GM18508 (cell line): ENCODE measurements at regions not wholly inside any gene's neighbourhood (a gene's known extent, or its start where the extent isn't known, plus 50 kb on each side); places are given as distances from the start of the nearest gene placed in this dataset.

Source experiments
- ATAC-seq: cut with Tn5 transposase; IDR thresholded peaks from one replicate; pipeline ENCODE4 v1.9.1; 2021; ENCODE audit warnings: moderate number of reproducible peaks; ENCODE audit not compliant: insufficient read depth, unreplicated experiment

- no peak for ATAC-seq
These were observed 121.6 kb upstream of the FST start for GRCh38 chr5:53358794-53359193.

GRCh38 chr5:53359916-53360517, 120.4 kb upstream of the FST start:
- ATAC-seq = no peak

- no peak for ATAC-seq
These were observed 119.6 kb upstream of the FST start for GRCh38 chr5:53360811-53361210.

GRCh38 chr5:53361708-53362107, 118.7 kb upstream of the FST start:
- ATAC-seq = no peak

GRCh38 chr5:53362521-53362941, 117.9 kb upstream of the FST start:
- no peak for ATAC-seq

GRCh38 chr5:53364061-53364460, 116.4 kb upstream of the FST start:
- ATAC-seq = no peak

- ATAC-seq = no peak
These were observed 114.2 kb upstream of the FST start for GRCh38 chr5:53366245-53366644.

- ATAC-seq = no peak
These were observed 112.7 kb upstream of the FST start for GRCh38 chr5:53367727-53368126.

- no peak for ATAC-seq
These were observed 111.9 kb upstream of the FST start for GRCh38 chr5:53368516-53368915.

- no peak for ATAC-seq
These were observed 111.3 kb upstream of the FST start for GRCh38 chr5:53368966-53369605.

- ATAC-seq = no peak
These were observed 110.7 kb upstream of the FST start for GRCh38 chr5:53369681-53370080.

GRCh38 chr5:53373451-53374158, 106.8 kb upstream of the FST start:
- ATAC-seq = no peak

GRCh38 chr5:53376853-53377252, 103.6 kb upstream of the FST start:
- ATAC-seq = no peak

- ATAC-seq = no peak
These were observed 102.2 kb upstream of the FST start for GRCh38 chr5:53378190-53378589.

- no peak for ATAC-seq
These were observed 101.7 kb upstream of the FST start for GRCh38 chr5:53378590-53379247.

- ATAC-seq = no peak
These were observed 94.1 kb upstream of the FST start for GRCh38 chr5:53386341-53386740.

- ATAC-seq = no peak
These were observed 91.3 kb upstream of the FST start for GRCh38 chr5:53389093-53389492.

GRCh38 chr5:53392073-53392472, 88.4 kb upstream of the FST start:
- ATAC-seq = peak; percentile 68

GRCh38 chr5:53394808-53395207, 85.6 kb upstream of the FST start:
- ATAC-seq = no peak

- ATAC-seq = no peak
These were observed 83.2 kb upstream of the FST start for GRCh38 chr5:53397141-53397757.

- no peak for ATAC-seq
These were observed 82.6 kb upstream of the FST start for GRCh38 chr5:53397845-53398244.
